H9 (cell line): ENCODE measurements at regions not wholly inside any gene's neighbourhood (a gene's known extent, or its start where the extent isn't known, plus 50 kb on each side); places are given as distances from the start of the nearest gene placed in this dataset.
A peak's percentile ranks its signal among the peaks of the same experiment; 100 is the strongest.

ENCODE experiments used
- DNase-seq: peaks from one replicate; pipeline ENCODE4 v3.0.0-alpha.2; 2017
- H2AFZ ChIP-seq: one replicate; pipeline ENCODE4 v1.6.1; 2013; ENCODE audit warnings: mild to moderate bottlenecking, low read length, control low read depth, moderate library complexity
- H2AK5ac ChIP-seq: 2 replicates; pipeline ENCODE4 v1.6.1; 2013; ENCODE audit warnings: low read length, control low read depth, mixed read lengths; ENCODE audit not compliant: insufficient read length
- H2BK120ac ChIP-seq: one replicate; pipeline ENCODE4 v1.6.1; 2013; ENCODE audit warnings: low read depth, mild to moderate bottlenecking, low read length, control low read depth, inconsistent platforms; ENCODE audit not compliant: poor library complexity, severe bottlenecking
- H2BK12ac ChIP-seq: 2 replicates; pipeline ENCODE4 v1.6.1; 2013; ENCODE audit warnings: low read length, control low read depth, mixed read lengths, low read depth; ENCODE audit not compliant: insufficient read length
- H2BK15ac ChIP-seq: 2 replicates; pipeline ENCODE4 v1.6.1; 2013; ENCODE audit warnings: low read depth, low read length, control low read depth
- H2BK20ac ChIP-seq: one replicate; pipeline ENCODE4 v1.6.1; 2013; ENCODE audit warnings: low read depth, mild to moderate bottlenecking, low read length, control low read depth, inconsistent platforms; ENCODE audit not compliant: poor library complexity, severe bottlenecking
- H2BK5ac ChIP-seq: 2 replicates; pipeline ENCODE4 v1.6.1; 2013; ENCODE audit warnings: low read length, control low read depth, mixed read lengths; ENCODE audit not compliant: insufficient read length
- H3K14ac ChIP-seq: 2 replicates; pipeline ENCODE4 v1.6.1; 2013; ENCODE audit warnings: low read length, control low read depth; ENCODE audit not compliant: insufficient read depth
- H3K18ac ChIP-seq: 2 replicates; pipeline ENCODE4 v1.6.1; 2013; ENCODE audit warnings: low read depth, mild to moderate bottlenecking, mixed read lengths, low read length, control low read depth; ENCODE audit not compliant: insufficient read length
- H3K23ac ChIP-seq: 2 replicates; pipeline ENCODE4 v1.6.1; 2013; ENCODE audit warnings: low read length, control low read depth, mixed read lengths, low read depth; ENCODE audit not compliant: insufficient read length
- H3K23me2 ChIP-seq: 2 replicates; pipeline ENCODE4 v1.6.1; 2013; ENCODE audit warnings: low read depth, mild to moderate bottlenecking, mixed read lengths, low read length, control low read depth; ENCODE audit not compliant: insufficient read length, poor library complexity, severe bottlenecking
- H3K27ac ChIP-seq: 2 replicates; pipeline ENCODE4 v1.5.1; 2013; ENCODE audit warnings: low read length, control low read depth, mixed read lengths, low read depth; ENCODE audit not compliant: insufficient read length
- H3K27me3 ChIP-seq: 2 replicates; pipeline ENCODE4 v1.6.1; 2013; ENCODE audit warnings: low read length, control low read depth, inconsistent platforms; ENCODE audit not compliant: insufficient read depth
- H3K4ac ChIP-seq: 2 replicates; pipeline ENCODE4 v1.6.1; 2013; ENCODE audit warnings: low read depth, mild to moderate bottlenecking, control low read depth, inconsistent platforms, low read length, moderate library complexity
- H3K4me1 ChIP-seq: 2 replicates; pipeline ENCODE4 v1.6.1; 2013; ENCODE audit warnings: low read length, control low read depth, inconsistent platforms; ENCODE audit not compliant: insufficient read depth
- H3K4me2 ChIP-seq: 2 replicates; pipeline ENCODE4 v1.6.1; 2013; ENCODE audit warnings: low read length, control low read depth, mixed read lengths; ENCODE audit not compliant: insufficient read length, insufficient read depth
- H3K56ac ChIP-seq: 2 replicates; pipeline ENCODE4 v1.6.1; 2013; ENCODE audit warnings: low read depth, mild to moderate bottlenecking, mixed read lengths, low read length, control low read depth; ENCODE audit not compliant: insufficient read length
- H3K79me1 ChIP-seq: 2 replicates; pipeline ENCODE4 v1.6.1; 2013; ENCODE audit warnings: low read depth, mild to moderate bottlenecking, moderate library complexity, low read length, control low read depth, inconsistent platforms; ENCODE audit not compliant: insufficient read depth, poor library complexity, severe bottlenecking
- H3K79me2 ChIP-seq: 2 replicates; pipeline ENCODE4 v1.6.1; 2013; ENCODE audit warnings: low read length, control low read depth, inconsistent platforms; ENCODE audit not compliant: insufficient read depth
- H3K9ac ChIP-seq: 2 replicates; pipeline ENCODE4 v1.6.1; 2013; ENCODE audit warnings: low read length, control low read depth, mixed read lengths; ENCODE audit not compliant: insufficient read length; ENCODE audit errors: extremely low read depth
- H3K9me3 ChIP-seq: one replicate; pipeline ENCODE4 v1.6.1; 2013; ENCODE audit warnings: low read depth, low read length, inconsistent platforms; ENCODE audit not compliant: control insufficient read depth
- H3T11ph ChIP-seq: one replicate; pipeline ENCODE4 v1.6.1; 2013; ENCODE audit warnings: mild to moderate bottlenecking, low read length, control low read depth, inconsistent platforms
- H4K20me1 ChIP-seq: one replicate; pipeline ENCODE4 v1.6.1; 2013; ENCODE audit not compliant: control insufficient read depth, insufficient read length, insufficient read depth
- H4K5ac ChIP-seq: 2 replicates; pipeline ENCODE4 v1.6.1; 2013; ENCODE audit warnings: low read depth, mild to moderate bottlenecking, mixed read lengths, low read length, control low read depth; ENCODE audit not compliant: insufficient read length
- H4K8ac ChIP-seq: replicated peaks from 2 replicates; pipeline ENCODE4 v1.6.1; 2013; ENCODE audit warnings: low read length, control low read depth, mixed read lengths, low read depth; ENCODE audit not compliant: insufficient read length
- H4K91ac ChIP-seq: 2 replicates; pipeline ENCODE4 v1.6.1; 2013; ENCODE audit warnings: low read depth, mild to moderate bottlenecking, moderate library complexity, mixed read lengths, low read length, control low read depth; ENCODE audit not compliant: insufficient read length
- H3K27ac Mint-ChIP-seq, 3 experiments: 2 replicates in 2 of 3; 3 replicates in 1 of 3; pipeline ENCODE4 v1.8.0; 2020 to 2021; ENCODE audit warnings: mixed read lengths in 3 of 3, mild to moderate bottlenecking in 1 of 3, moderate library complexity in 1 of 3
- H3K27me3 Mint-ChIP-seq: 2 replicates; pipeline ENCODE4 v1.8.0; 2021; ENCODE audit warnings: low read depth, mild to moderate bottlenecking, moderate library complexity, mixed read lengths
- H3K36me3 Mint-ChIP-seq, 3 experiments: 2 replicates in 2 of 3; 3 replicates in 1 of 3; pipeline ENCODE4 v1.8.0; 2020 to 2021; ENCODE audit warnings: low read depth in 3 of 3, mixed read lengths in 3 of 3; ENCODE audit not compliant: insufficient read depth in 1 of 3
- H3K4me1 Mint-ChIP-seq, 2 experiments: 2 replicates each; pipeline ENCODE4 v1.8.0; 2020; ENCODE audit warnings: mixed read lengths in 2 of 2
- H3K4me3 Mint-ChIP-seq, 2 experiments: 2 replicates in 1 of 2; 3 replicates in 1 of 2; pipeline ENCODE4 v1.8.0; 2020 to 2021; ENCODE audit warnings: mild to moderate bottlenecking in 2 of 2, mixed read lengths in 2 of 2, moderate library complexity in 1 of 2
- H3K9me3 Mint-ChIP-seq, 2 experiments: 2 replicates in 1 of 2; 3 replicates in 1 of 2; pipeline ENCODE4 v1.8.0; 2020; ENCODE audit warnings: mild to moderate bottlenecking in 2 of 2, mixed read lengths in 2 of 2, moderate library complexity in 1 of 2
- CTCF ChIP-seq: fragments of 200-600 bp; sonication (generic); conservative IDR thresholded peaks from 3 replicates; pipeline ENCODE4 v1.8.0; 2021; ENCODE audit warnings: antibody characterized with exemption, mild to moderate bottlenecking
- WGBS: extraction: QIAGEN DNeasy Blood & Tissue Kit; methylation state at CpG from one replicate; pipeline ENCODE4 v1.1.7; 2013; ENCODE audit warnings: missing lambda C conversion rate, low lambda C conversion rate, mixed read lengths; ENCODE audit not compliant: insufficient read length; ENCODE audit errors: extremely low coverage; 5-methylcytosine and 5-hydroxymethylcytosine counted together

- Histone ChIP-seq H3K23ac (no peak overlapping the region), H2BK20ac (no peak overlapping the region), H4K8ac (no peak overlapping the region), H3K18ac (no peak overlapping the region), H3K27me3 (no peaks in the 10 kb centered on the region), H2BK5ac (no peak overlapping the region), H3K79me1 (no peaks in the 10 kb centered on the region), H4K91ac (no peak overlapping the region), H3K4me1 (no peaks in the 10 kb centered on the region), H2AFZ (no peak overlapping the region), H4K5ac (no peak overlapping the region), H3K4me2 (no peak overlapping the region), H3K4ac (no peak overlapping the region), H2AK5ac (no peak overlapping the region), H4K20me1 (no peaks in the 10 kb centered on the region), H3T11ph (no peak overlapping the region), H3K23me2 (no peaks in the 10 kb centered on the region), H3K9ac (no peak overlapping the region), H2BK12ac (no peak overlapping the region), H3K14ac (no peak overlapping the region), H2BK120ac (no peak overlapping the region), H3K9me3 (no peaks in the 10 kb centered on the region), H3K79me2 (no peaks in the 10 kb centered on the region), H3K56ac (no peak overlapping the region), H2BK15ac (no peak overlapping the region), H3K27ac (no peak overlapping the region)
- H3K36me3 Mint-ChIP-seq, result no peaks in the 10 kb centered on the region
- DNase-seq, result no peak
- H3K4me1 Mint-ChIP-seq, result no peaks in the 10 kb centered on the region; a peak in 1 of 4 replicates
- H3K4me3 Mint-ChIP-seq, result no peak overlapping the region
- peak overlapping the region in 1 of 3 experiments; percentile 44; a peak in 1 of 7 replicates for H3K27ac Mint-ChIP-seq
- TF ChIP-seq CTCF, result no peak
- no peaks in the 10 kb centered on the region for H3K27me3 Mint-ChIP-seq
- WGBS, result no CpG with 5 or more reads among the region's 7 CpGs
- H3K9me3 Mint-ChIP-seq, result no peaks in the 10 kb centered on the region
These were observed 383.9 kb upstream of the PCDH9 start for GRCh38 chr13:67614013-67614412.
